HCT116 (cell line): ENCODE measurements at regions not wholly inside any gene's neighbourhood (a gene's known extent, or its start where the extent isn't known, plus 50 kb on each side); places are given as distances from the start of the nearest gene placed in this dataset.

Source experiments
- ATAC-seq: fragments of 200-7000 bp; cut with Tn5 transposase; 2 replicates; pipeline ENCODE4 v1.9.1; 2020; ENCODE audit warnings: mild to moderate bottlenecking, moderate library complexity
- BruUV-seq: library from RNA; stranded (reverse); fragments of 400-500 nt; replicated peaks from 2 replicates; lab custom pipeline; 2021; lab: Mats Ljungman, UMichigan
- CTCF ChIA-PET: fragments of 300-600 bp; sonication (Branson Sonifier 250); formaldehyde crosslinking; loops from one replicate; lab custom pipeline; 2021; ENCODE audit warnings: antibody characterized with exemption; lab: Charles Lee
- POLR2A ChIA-PET: fragments of 300-600, 350-600 bp; sonication (Branson Sonifier 250); formaldehyde crosslinking; loops from one replicate; lab custom pipeline; 2021; ENCODE audit warnings: antibody characterized with exemption; lab: Charles Lee
- RAD21 ChIA-PET, 2 experiments: fragments of 300-600 bp; sonication (Branson Sonifier 250); formaldehyde crosslinking; loops; one replicate each; lab custom pipeline; 2023; ENCODE audit warnings: low total read pairs in 2 of 2; ENCODE audit not compliant: uncharacterized antibody in 2 of 2, unreplicated experiment in 2 of 2, low non-redundant PET in 1 of 2; lab: Charles Lee
- DNase-seq: peaks from one replicate; pipeline ENCODE4 v3.0.0-alpha.2; 2010; ENCODE audit warnings: low read depth, low spot score
- H2AFZ ChIP-seq: fragments of 200-600 bp; shearing (Covaris generic), sonication (generic); 2 replicates; pipeline ENCODE4 v1.6.1; 2017; ENCODE audit warnings: low read depth, mixed run types, mixed read lengths, antibody characterized with exemption, low read length; ENCODE audit not compliant: poor library complexity, severe bottlenecking
- H3K27ac ChIP-seq: 2 replicates; pipeline ENCODE4 v1.5.1; 2012; ENCODE audit warnings: low read depth, low read length
- H3K27me3 ChIP-seq: fragments of 200-600 bp; sonication (generic); 2 replicates; pipeline ENCODE4 v1.6.1; 2016; ENCODE audit warnings: mixed run types, low read length, mixed read lengths; ENCODE audit not compliant: insufficient read depth
- H3K36me3 ChIP-seq, 2 experiments: fragments of 200-500 bp in 1 of 2; fragments of 200-600 bp in 1 of 2; sonication (Bioruptor generic) in 1 of 2; sonication (generic) in 1 of 2; 2 replicates each; pipeline versions ENCODE4 v1.5.1 to v1.6.1; 2014 to 2016; ENCODE audit warnings: low read length in 2 of 2, inconsistent platforms in 1 of 2, mixed read lengths in 1 of 2, mixed run types in 1 of 2; ENCODE audit not compliant: insufficient read depth in 2 of 2, control insufficient read depth in 1 of 2
- H3K4me1 ChIP-seq, 2 experiments: fragments of 200-600 bp in 1 of 2; sonication (generic) in 1 of 2; 2 replicates each; pipeline versions ENCODE4 v1.5.1 to v1.6.1; 2012 to 2017; ENCODE audit warnings: low read length in 2 of 2, inconsistent platforms in 1 of 2, mild to moderate bottlenecking in 1 of 2, mixed read lengths in 1 of 2, mixed run types in 1 of 2, moderate library complexity in 1 of 2; ENCODE audit not compliant: insufficient read depth in 2 of 2, control insufficient read depth in 1 of 2
- H3K4me2 ChIP-seq: fragments of 200-600 bp; sonication (generic); 2 replicates; pipeline ENCODE4 v1.6.1; 2017; ENCODE audit warnings: mixed run types, low read length, mixed read lengths
- H3K4me3 ChIP-seq, 2 experiments: fragments of 200-600 bp in 1 of 2; sonication (generic) in 1 of 2; replicated peaks in 1 of 2; 2 replicates each; pipeline ENCODE4 v1.5.1; 2011 to 2016; ENCODE audit warnings: low read length in 2 of 2, control low read depth in 1 of 2, low read depth in 1 of 2, mild to moderate bottlenecking in 1 of 2, mixed read lengths in 1 of 2, mixed run types in 1 of 2
- H3K79me2 ChIP-seq: fragments of 200-600 bp; sonication (generic); 2 replicates; pipeline ENCODE4 v1.6.1; 2017; ENCODE audit warnings: mild to moderate bottlenecking, mixed run types, low read length, moderate library complexity, mixed read lengths; ENCODE audit not compliant: insufficient read depth
- H3K9ac ChIP-seq: fragments of 200-600 bp; sonication (generic); 2 replicates; pipeline ENCODE4 v1.6.1; 2016; ENCODE audit warnings: low read length, mixed read lengths
- H3K9me2 ChIP-seq: fragments of 200-600 bp; sonication (generic), shearing (Covaris generic); 2 replicates; pipeline ENCODE4 v1.6.1; 2017; ENCODE audit warnings: mixed run types, mild to moderate bottlenecking, moderate library complexity; ENCODE audit not compliant: insufficient read depth
- H3K9me3 ChIP-seq, 2 experiments: fragments of 200-500 bp in 1 of 2; fragments of 200-600 bp in 1 of 2; sonication (Bioruptor generic) in 1 of 2; sonication (generic) in 1 of 2; 2 replicates each; pipeline ENCODE4 v1.6.1; 2014 to 2017; ENCODE audit warnings: low read length in 2 of 2, mixed read lengths in 2 of 2, inconsistent platforms in 1 of 2, low read depth in 1 of 2, mild to moderate bottlenecking in 1 of 2, mixed run types in 1 of 2, moderate library complexity in 1 of 2; ENCODE audit not compliant: control insufficient read depth in 1 of 2, insufficient read depth in 1 of 2
- H4K20me1 ChIP-seq: fragments of 200-600 bp; sonication (generic), shearing (Covaris generic); 2 replicates; pipeline ENCODE4 v1.6.1; 2017; ENCODE audit warnings: mixed run types, mild to moderate bottlenecking, moderate library complexity; ENCODE audit not compliant: insufficient read depth
- CBX3 ChIP-seq: IDR thresholded peaks from 2 replicates; pipeline ENCODE4 v1.6.1; 2012; ENCODE audit warnings: low read depth
- EGR1 ChIP-seq: IDR thresholded peaks from 2 replicates; pipeline ENCODE4 v1.6.1; 2012; ENCODE audit warnings: low read depth
- ELF1 ChIP-seq: IDR thresholded peaks from 2 replicates; pipeline ENCODE4 v1.6.1; 2012; ENCODE audit warnings: low read depth, borderline replicate concordance
- MAX ChIP-seq: IDR thresholded peaks from 2 replicates; pipeline ENCODE4 v1.6.1; 2012
- POLR2AphosphoS5 ChIP-seq: IDR thresholded peaks from 2 replicates; pipeline ENCODE4 v1.6.1; 2011; ENCODE audit warnings: mild to moderate bottlenecking, low read depth, low read length, moderate library complexity
- SIN3A ChIP-seq: IDR thresholded peaks from 2 replicates; pipeline ENCODE4 v1.6.1; 2012; ENCODE audit warnings: low read depth
- SRF ChIP-seq: IDR thresholded peaks from 2 replicates; pipeline ENCODE4 v1.6.1; 2012; ENCODE audit warnings: low read depth
- TCF7L2 ChIP-seq: IDR thresholded peaks from 2 replicates; pipeline ENCODE4 v1.7.0; 2011; ENCODE audit warnings: borderline replicate concordance, inconsistent platforms; ENCODE audit not compliant: insufficient read depth, insufficient read length; ENCODE audit errors: extremely low read depth
- ZNF274 ChIP-seq: fragments of 200-500 bp; sonication (Bioruptor generic); IDR thresholded peaks from 2 replicates; pipeline ENCODE4 v1.6.1; 2014; ENCODE audit warnings: mild to moderate bottlenecking, low read depth, low read length, inconsistent platforms
- intact Hi-C: fragments of 100-400 bp; cut with micrococcal nuclease; formaldehyde crosslinking; loops from 2 replicates; pipeline ENCODE4 v1.10.0; 2022
- TF ChIP-seq, protein P1 (sequence below): IDR thresholded peaks from 2 replicates; pipeline ENCODE4 v1.6.1; 2012; ENCODE audit warnings: low read depth
- TF ChIP-seq, protein P2 (sequence below): IDR thresholded peaks from 2 replicates; pipeline ENCODE4 v1.6.1; 2011; ENCODE audit warnings: mild to moderate bottlenecking, low read length, moderate library complexity; ENCODE audit not compliant: insufficient replicate concordance; ENCODE audit errors: extremely low read depth

- Histone ChIP-seq H3K9me2 (no peaks in the 10 kb centered on the region; the same call in 1 of the 2 replicates), H3K9ac (no peak overlapping the region), H3K9me3 (no peaks in the 10 kb centered on the region), H3K27ac (no peak overlapping the region), H3K4me3 (no peak overlapping the region), H3K4me2 (no peak overlapping the region), H3K27me3 (no peaks in the 10 kb centered on the region), H4K20me1 (no peaks in the 10 kb centered on the region), H3K79me2 (no peaks in the 10 kb centered on the region), H3K36me3 (no peaks in the 10 kb centered on the region), H3K4me1 (no peaks in the 10 kb centered on the region), H2AFZ (no peak overlapping the region)
- TF ChIP-seq, protein P1, sequence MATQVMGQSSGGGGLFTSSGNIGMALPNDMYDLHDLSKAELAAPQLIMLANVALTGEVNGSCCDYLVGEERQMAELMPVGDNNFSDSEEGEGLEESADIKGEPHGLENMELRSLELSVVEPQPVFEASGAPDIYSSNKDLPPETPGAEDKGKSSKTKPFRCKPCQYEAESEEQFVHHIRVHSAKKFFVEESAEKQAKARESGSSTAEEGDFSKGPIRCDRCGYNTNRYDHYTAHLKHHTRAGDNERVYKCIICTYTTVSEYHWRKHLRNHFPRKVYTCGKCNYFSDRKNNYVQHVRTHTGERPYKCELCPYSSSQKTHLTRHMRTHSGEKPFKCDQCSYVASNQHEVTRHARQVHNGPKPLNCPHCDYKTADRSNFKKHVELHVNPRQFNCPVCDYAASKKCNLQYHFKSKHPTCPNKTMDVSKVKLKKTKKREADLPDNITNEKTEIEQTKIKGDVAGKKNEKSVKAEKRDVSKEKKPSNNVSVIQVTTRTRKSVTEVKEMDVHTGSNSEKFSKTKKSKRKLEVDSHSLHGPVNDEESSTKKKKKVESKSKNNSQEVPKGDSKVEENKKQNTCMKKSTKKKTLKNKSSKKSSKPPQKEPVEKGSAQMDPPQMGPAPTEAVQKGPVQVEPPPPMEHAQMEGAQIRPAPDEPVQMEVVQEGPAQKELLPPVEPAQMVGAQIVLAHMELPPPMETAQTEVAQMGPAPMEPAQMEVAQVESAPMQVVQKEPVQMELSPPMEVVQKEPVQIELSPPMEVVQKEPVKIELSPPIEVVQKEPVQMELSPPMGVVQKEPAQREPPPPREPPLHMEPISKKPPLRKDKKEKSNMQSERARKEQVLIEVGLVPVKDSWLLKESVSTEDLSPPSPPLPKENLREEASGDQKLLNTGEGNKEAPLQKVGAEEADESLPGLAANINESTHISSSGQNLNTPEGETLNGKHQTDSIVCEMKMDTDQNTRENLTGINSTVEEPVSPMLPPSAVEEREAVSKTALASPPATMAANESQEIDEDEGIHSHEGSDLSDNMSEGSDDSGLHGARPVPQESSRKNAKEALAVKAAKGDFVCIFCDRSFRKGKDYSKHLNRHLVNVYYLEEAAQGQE: no peak
- no peak for TF ChIP-seq ZNF274
- no peak for TF ChIP-seq CBX3
- DNase-seq (no peak), ATAC-seq (no peak)
- BruUV-seq: no TSS peak
- ChIA-PET POLR2A (no interaction called here), CTCF (no interaction called here), RAD21 (no interaction called here)
- intact Hi-C loops: loop anchor here (10.0 kb wide), 1 partner anchor 376 kb away; the partner anchor contains the start of gene ALCAM
Observed at GRCh38 chr3:104988496-104988895, 378.2 kb upstream of the ALCAM start.

DNA sequence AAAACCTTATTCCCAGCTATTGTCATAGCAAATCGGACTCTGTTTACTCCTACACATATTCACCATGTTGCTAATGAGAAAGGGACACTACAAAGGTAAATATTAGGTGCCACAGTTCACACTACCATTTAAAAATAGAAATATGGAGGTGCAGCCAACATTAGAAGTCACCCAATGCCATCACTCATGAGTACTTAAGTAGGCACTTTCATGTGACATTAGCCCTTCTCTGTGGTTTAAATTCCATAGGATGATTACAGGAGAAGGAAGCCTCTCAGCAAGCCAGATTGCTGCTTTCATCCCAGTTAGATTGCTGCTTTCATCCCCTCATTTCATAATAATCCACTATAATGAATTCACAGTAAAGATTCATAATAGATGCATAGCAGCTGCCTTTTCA, 376.8 kb upstream of the ALCAM start:
- Histone ChIP-seq H3K36me3 (no peaks in the 10 kb centered on the region), H3K9ac (no peak overlapping the region), H2AFZ (no peak overlapping the region), H3K79me2 (no peaks in the 10 kb centered on the region), H3K27me3 (no peaks in the 10 kb centered on the region), H3K9me3 (no peaks in the 10 kb centered on the region), H3K27ac (no peak overlapping the region), H4K20me1 (no peaks in the 10 kb centered on the region), H3K4me2 (no peak overlapping the region), H3K9me2 (no peaks in the 10 kb centered on the region; the same call in 1 of the 2 replicates), H3K4me3 (no peak overlapping the region), H3K4me1 (no peaks in the 10 kb centered on the region)
- BruUV-seq: no TSS peak
- ChIA-PET CTCF (no interaction called here), POLR2A (no interaction called here), RAD21 (no interaction called here)
- DNase-seq (no peak), ATAC-seq (no peak)
- intact Hi-C loops: loop anchor here (10.0 kb wide), 1 partner anchor 375 kb away; the partner anchor contains the start of gene ALCAM
- TF ChIP-seq EGR1 (no peak), MAX (no peak), ZNF274 (no peak), POLR2AphosphoS5 (no peak), SRF (no peak), SIN3A (no peak), ELF1 (no peak), CBX3 (no peak), TCF7L2 (no peak)
- TF ChIP-seq, protein P2, sequence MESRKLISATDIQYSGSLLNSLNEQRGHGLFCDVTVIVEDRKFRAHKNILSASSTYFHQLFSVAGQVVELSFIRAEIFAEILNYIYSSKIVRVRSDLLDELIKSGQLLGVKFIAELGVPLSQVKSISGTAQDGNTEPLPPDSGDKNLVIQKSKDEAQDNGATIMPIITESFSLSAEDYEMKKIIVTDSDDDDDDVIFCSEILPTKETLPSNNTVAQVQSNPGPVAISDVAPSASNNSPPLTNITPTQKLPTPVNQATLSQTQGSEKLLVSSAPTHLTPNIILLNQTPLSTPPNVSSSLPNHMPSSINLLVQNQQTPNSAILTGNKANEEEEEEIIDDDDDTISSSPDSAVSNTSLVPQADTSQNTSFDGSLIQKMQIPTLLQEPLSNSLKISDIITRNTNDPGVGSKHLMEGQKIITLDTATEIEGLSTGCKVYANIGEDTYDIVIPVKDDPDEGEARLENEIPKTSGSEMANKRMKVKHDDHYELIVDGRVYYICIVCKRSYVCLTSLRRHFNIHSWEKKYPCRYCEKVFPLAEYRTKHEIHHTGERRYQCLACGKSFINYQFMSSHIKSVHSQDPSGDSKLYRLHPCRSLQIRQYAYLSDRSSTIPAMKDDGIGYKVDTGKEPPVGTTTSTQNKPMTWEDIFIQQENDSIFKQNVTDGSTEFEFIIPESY: no peak
